OCI-LY7 (cell line): ENCODE measurements at regions not wholly inside any gene's neighbourhood (a gene's known extent, or its start where the extent isn't known, plus 50 kb on each side); places are given as distances from the start of the nearest gene placed in this dataset.
"Not testable (repeated sequence)": the region's sequence is repeated elsewhere in the genome, so short reads cannot be mapped to it uniquely, and the experiment has no call there.

Experiments used
- EZH2phosphoT487 ChIP-seq: fragments of 200-600 bp; sonication (generic); IDR thresholded peaks from 2 replicates; pipeline ENCODE4 v1.6.1; 2018; ENCODE audit warnings: low read depth, borderline replicate concordance, mild to moderate bottlenecking, mixed run types, antibody characterized with exemption, low read length, moderate library complexity, mixed read lengths
- TF ChIP-seq, protein P1 (sequence below): fragments of 200-600 bp; sonication (generic); conservative IDR thresholded peaks from 2 replicates; pipeline ENCODE4 v1.5.1; 2014; ENCODE audit warnings: mild to moderate bottlenecking, antibody characterized with exemption, low read length, moderate library complexity, mixed read lengths

DNA sequence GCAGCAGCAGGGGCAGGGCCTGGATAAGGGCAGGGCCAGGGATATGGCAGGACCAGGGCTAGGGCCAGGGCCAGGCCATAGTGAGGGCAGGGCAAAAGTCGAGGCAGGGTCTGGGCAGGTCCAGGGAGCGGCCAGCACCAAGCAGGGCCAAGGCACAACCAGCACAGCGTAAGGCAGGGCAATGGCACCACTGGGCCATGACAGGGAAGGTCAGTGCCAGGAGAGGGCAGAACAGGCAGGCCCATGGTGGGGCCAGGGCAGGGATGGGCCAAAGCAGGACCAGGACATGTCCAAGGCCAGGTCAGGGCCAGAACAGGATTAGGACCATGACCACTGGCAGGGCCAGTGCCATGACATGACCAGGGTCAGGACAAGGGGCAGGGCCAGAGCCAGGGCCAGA, 403.1 kb downstream of the ZNF33B start:
- TF ChIP-seq, protein P1, sequence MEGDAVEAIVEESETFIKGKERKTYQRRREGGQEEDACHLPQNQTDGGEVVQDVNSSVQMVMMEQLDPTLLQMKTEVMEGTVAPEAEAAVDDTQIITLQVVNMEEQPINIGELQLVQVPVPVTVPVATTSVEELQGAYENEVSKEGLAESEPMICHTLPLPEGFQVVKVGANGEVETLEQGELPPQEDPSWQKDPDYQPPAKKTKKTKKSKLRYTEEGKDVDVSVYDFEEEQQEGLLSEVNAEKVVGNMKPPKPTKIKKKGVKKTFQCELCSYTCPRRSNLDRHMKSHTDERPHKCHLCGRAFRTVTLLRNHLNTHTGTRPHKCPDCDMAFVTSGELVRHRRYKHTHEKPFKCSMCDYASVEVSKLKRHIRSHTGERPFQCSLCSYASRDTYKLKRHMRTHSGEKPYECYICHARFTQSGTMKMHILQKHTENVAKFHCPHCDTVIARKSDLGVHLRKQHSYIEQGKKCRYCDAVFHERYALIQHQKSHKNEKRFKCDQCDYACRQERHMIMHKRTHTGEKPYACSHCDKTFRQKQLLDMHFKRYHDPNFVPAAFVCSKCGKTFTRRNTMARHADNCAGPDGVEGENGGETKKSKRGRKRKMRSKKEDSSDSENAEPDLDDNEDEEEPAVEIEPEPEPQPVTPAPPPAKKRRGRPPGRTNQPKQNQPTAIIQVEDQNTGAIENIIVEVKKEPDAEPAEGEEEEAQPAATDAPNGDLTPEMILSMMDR: not testable (repeated sequence)
- TF ChIP-seq EZH2phosphoT487: not testable (repeated sequence)
